ENCODE measurements at regions not wholly inside any gene's neighbourhood (a gene's known extent, or its start where the extent isn't known, plus 50 kb on each side); places are given as distances from the start of the nearest gene placed in this dataset.

DNA sequence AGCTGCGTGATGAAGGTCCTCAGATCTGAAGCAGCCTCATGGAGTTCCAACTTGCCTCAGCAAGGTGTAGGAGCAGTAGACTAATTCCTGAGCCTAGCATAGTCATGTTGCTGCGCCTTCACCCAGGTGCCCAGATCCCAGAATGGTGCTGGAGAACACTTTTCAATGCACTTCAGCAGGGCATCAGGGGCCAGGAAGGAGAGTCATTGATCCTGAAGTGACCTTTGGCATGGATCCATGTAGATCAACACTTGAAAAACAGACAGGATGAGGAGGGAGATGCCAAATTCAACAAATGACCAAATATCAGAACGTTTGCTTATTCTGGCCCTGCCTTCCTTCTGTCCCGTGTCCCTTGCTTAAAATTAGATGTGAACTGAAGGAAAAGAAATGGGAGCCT, 91.9 kb downstream of the LEPR start:
- TF ChIP-seq SUZ12 (IDR thresholded peaks at IDR 0.05): no peak
- TF ChIP-seq, protein P1, sequence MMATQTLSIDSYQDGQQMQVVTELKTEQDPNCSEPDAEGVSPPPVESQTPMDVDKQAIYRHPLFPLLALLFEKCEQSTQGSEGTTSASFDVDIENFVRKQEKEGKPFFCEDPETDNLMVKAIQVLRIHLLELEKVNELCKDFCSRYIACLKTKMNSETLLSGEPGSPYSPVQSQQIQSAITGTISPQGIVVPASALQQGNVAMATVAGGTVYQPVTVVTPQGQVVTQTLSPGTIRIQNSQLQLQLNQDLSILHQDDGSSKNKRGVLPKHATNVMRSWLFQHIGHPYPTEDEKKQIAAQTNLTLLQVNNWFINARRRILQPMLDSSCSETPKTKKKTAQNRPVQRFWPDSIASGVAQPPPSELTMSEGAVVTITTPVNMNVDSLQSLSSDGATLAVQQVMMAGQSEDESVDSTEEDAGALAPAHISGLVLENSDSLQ (IDR thresholded peaks at IDR 0.05): no peak
- no peak for TF ChIP-seq ZNF384 (IDR thresholded peaks at IDR 0.05)
- TF ChIP-seq FOXK2 (IDR thresholded peaks at IDR 0.05): no peak
- no peak for TF ChIP-seq BHLHE40 (IDR thresholded peaks at IDR 0.05; ENCODE audit: borderline replicate concordance)
- no peak for TF ChIP-seq SP1 (IDR thresholded peaks at IDR 0.05)
- TF ChIP-seq NFRKB (IDR thresholded peaks at IDR 0.05): no peak

Measured in HEK293T (cell line).